ENCODE measurements at regions not wholly inside any gene's neighbourhood (a gene's known extent, or its start where the extent isn't known, plus 50 kb on each side); places are given as distances from the start of the nearest gene placed in this dataset.

- TF ChIP-seq, protein P1, sequence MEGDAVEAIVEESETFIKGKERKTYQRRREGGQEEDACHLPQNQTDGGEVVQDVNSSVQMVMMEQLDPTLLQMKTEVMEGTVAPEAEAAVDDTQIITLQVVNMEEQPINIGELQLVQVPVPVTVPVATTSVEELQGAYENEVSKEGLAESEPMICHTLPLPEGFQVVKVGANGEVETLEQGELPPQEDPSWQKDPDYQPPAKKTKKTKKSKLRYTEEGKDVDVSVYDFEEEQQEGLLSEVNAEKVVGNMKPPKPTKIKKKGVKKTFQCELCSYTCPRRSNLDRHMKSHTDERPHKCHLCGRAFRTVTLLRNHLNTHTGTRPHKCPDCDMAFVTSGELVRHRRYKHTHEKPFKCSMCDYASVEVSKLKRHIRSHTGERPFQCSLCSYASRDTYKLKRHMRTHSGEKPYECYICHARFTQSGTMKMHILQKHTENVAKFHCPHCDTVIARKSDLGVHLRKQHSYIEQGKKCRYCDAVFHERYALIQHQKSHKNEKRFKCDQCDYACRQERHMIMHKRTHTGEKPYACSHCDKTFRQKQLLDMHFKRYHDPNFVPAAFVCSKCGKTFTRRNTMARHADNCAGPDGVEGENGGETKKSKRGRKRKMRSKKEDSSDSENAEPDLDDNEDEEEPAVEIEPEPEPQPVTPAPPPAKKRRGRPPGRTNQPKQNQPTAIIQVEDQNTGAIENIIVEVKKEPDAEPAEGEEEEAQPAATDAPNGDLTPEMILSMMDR (conservative IDR thresholded peaks at IDR 0.05) = no peak
- no peak for TF ChIP-seq EZH2 (IDR thresholded peaks at IDR 0.05; ENCODE audit: low read depth)
Observed at GRCh38 chr21:39056636-39057035, 126.6 kb downstream of the PSMG1 start.

All from PC-9 (cell line).